ENCODE measurements at regions not wholly inside any gene's neighbourhood (a gene's known extent, or its start where the extent isn't known, plus 50 kb on each side); places are given as distances from the start of the nearest gene placed in this dataset.

GRCh38 chr12:91373086-91373485 is 190.5 kb upstream of the DCN start:
- no peak for DNase-seq

GRCh38 chr12:91370086-91370868 is 187.7 kb upstream of the DCN start:
- DNase-seq: no peak

GRCh38 chr12:91368613-91369012 is 186.0 kb upstream of the DCN start:
- no peak for DNase-seq

- no peak for DNase-seq
Measured at GRCh38 chr12:91367234-91367849, 184.7 kb upstream of the DCN start.

- no peak for DNase-seq
Measured at GRCh38 chr12:91364471-91365184, 182.0 kb upstream of the DCN start.

GRCh38 chr12:91361864-91362263 is 179.2 kb upstream of the DCN start:
- DNase-seq: no peak

- no peak for DNase-seq
Measured at GRCh38 chr12:91357381-91357780, 174.8 kb upstream of the DCN start.

- no peak for DNase-seq
Measured at GRCh38 chr12:91356405-91356804, 173.8 kb upstream of the DCN start.

- DNase-seq: peak; percentile 15
Measured at GRCh38 chr12:91355150-91356006, 172.8 kb upstream of the DCN start.

- no peak for DNase-seq
Measured at GRCh38 chr12:91353266-91353665, 170.6 kb upstream of the DCN start.

GRCh38 chr12:91349476-91349875 is 166.9 kb upstream of the DCN start:
- no peak for DNase-seq

- DNase-seq: no peak
Measured at GRCh38 chr12:91347481-91348214, 165.0 kb upstream of the DCN start.

GRCh38 chr12:91346827-91347226 is 164.2 kb upstream of the DCN start:
- DNase-seq: no peak

GRCh38 chr12:91344408-91344807 is 161.8 kb upstream of the DCN start:
- DNase-seq: no peak

- DNase-seq: no peak
Measured at GRCh38 chr12:91343010-91343409, 160.4 kb upstream of the DCN start.

GRCh38 chr12:91339106-91339505 is 156.5 kb upstream of the DCN start:
- no peak for DNase-seq

- DNase-seq: no peak
Measured at GRCh38 chr12:91335699-91336098, 153.1 kb upstream of the DCN start.

- no peak for DNase-seq
Measured at GRCh38 chr12:91333966-91334365, 151.3 kb upstream of the DCN start.

GRCh38 chr12:91332302-91332701 is 149.7 kb upstream of the DCN start:
- DNase-seq: no peak

- no peak for DNase-seq
Measured at GRCh38 chr12:91331371-91331770, 148.8 kb upstream of the DCN start.

GRCh38 chr12:91328451-91328850 is 145.8 kb upstream of the DCN start:
- no peak for DNase-seq

- no peak for DNase-seq
Measured at GRCh38 chr12:91327889-91328288, 145.3 kb upstream of the DCN start.

Measured in stimulated activated CD4-positive, alpha-beta T cell treated with anti-CD3 and anti-CD28 coated beads, Interleukin-12 subunit alpha, Interleukin-12 subunit beta, amount 100 ng/mL, for 4 hours (primary cell).